ENCODE measurements at regions not wholly inside any gene's neighbourhood (a gene's known extent, or its start where the extent isn't known, plus 50 kb on each side); places are given as distances from the start of the nearest gene placed in this dataset.

GRCh38 chr3:161560008-161560637 lies 63.5 kb downstream of the OTOL1 start:
- DNase-seq (ENCODE audit: low read depth) = peak; percentile 63
- TF ChIP-seq CTCF (IDR thresholded peaks at IDR 0.05; ENCODE audit: insufficient read depth, low read depth, low read length, missing control alignments) = peak; percentile 69
- H3K4me3 ChIP-seq (ENCODE audit: low read length) = no peak overlapping the region

DNA sequence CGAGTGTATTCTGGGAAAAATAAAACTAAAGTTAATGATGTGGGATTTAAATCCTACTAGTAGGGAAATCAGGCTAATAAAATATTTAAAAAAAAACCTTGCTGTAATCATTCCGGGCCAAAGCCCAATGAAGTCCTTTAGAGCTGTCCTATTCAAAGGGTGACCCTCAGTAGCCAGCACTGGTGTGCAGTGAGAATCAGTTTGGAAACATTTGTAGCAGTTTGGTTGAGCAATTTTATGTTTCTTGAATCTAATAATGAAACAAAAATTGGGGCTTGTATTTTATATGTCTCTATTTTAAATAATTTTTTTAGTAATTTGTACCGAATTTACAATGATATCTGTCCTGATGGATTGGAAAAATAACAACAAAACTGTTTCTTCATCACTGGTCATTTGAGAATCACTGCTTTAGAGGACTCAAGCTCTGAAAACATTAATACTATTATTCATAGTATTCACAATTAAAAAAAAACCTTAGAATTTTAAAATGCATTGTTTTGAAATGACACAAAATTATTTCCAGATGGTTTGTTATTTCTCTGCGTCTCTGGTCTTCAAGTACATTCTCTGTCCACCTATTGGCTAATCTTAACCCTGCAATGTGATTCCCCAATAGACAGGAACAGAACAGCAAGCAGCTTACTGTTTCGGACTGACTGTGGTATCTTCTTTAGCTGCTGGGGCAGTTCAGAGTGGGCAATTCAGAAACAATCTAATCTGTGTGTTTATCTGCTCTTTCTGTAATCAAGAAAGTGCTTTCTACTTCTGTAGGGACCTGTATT lies 71.2 kb downstream of the OTOL1 start:
- no peak for TF ChIP-seq CTCF (IDR thresholded peaks at IDR 0.05; ENCODE audit: insufficient read depth, low read depth, low read length, missing control alignments)
- no peak overlapping the region for H3K4me3 ChIP-seq (ENCODE audit: low read length)
- no peak for DNase-seq (ENCODE audit: low read depth)

GRCh38 chr3:161568671-161569070 lies 72.1 kb downstream of the OTOL1 start:
- H3K4me3 ChIP-seq (ENCODE audit: low read length) = no peak overlapping the region
- TF ChIP-seq CTCF (IDR thresholded peaks at IDR 0.05; ENCODE audit: insufficient read depth, low read depth, low read length, missing control alignments) = no peak
- DNase-seq (ENCODE audit: low read depth) = no peak

DNA sequence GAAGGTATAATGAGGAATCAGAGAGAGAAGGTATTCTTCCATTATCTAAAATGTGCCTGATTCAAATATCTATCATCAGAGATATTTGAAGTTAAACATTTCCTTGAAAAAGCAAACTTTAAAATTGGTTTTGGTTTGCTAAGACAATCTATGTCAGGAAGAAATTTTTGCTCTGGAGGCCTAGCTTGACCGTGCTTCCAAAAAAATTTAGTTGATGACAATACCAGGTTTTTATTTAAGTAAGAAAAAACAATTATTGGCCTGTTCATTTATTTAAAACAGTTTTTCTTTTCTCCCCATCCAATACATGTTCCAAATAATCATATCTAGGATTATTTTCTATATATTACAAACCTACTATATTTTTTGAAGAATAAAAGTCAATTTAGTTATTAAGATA lies 75.3 kb downstream of the OTOL1 start:
- no peak overlapping the region for H3K4me3 ChIP-seq (ENCODE audit: low read length)
- DNase-seq (ENCODE audit: low read depth) = no peak
- TF ChIP-seq CTCF (IDR thresholded peaks at IDR 0.05; ENCODE audit: insufficient read depth, low read depth, low read length, missing control alignments) = no peak

DNA sequence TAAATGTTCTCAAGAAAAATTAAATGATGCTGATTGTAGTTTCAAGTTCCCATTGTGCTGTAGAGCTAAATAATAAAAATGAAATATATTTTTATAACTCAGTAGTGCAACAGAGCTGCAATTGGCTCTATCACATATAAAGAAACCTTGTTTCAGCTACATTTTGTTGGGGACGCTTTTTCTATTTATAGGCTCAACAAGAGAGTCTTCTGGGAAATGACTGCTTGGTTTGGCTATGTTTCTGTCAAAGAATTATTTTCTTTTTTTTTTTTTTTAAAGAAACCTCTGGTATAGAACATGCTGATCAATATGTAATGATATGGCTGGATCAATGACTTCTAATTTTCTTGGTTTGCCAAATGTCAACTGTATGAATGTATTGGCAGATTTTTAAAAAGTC lies 76.5 kb downstream of the OTOL1 start:
- H3K4me3 ChIP-seq (ENCODE audit: low read length) = no peak overlapping the region
- no peak for DNase-seq (ENCODE audit: low read depth)
- no peak for TF ChIP-seq CTCF (IDR thresholded peaks at IDR 0.05; ENCODE audit: insufficient read depth, low read depth, low read length, missing control alignments)

DNA sequence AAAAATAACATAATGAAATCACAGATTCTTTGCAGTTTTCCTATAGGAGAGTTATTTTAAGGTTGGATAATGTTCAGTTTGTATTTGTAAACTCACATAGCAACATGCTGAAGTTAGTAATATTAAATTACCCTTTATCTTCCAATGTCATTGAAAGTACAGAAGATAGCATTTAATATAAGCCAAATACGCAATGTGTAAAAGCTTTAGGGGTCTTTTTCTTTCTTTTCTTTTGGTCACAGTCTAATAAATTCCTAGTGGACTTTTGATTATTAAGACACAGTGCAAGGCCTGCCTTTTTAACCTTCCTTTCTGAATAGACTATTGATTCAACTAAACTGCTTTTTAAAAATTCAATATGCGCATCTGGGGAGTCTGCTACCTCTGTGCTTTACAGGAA lies 79.3 kb downstream of the OTOL1 start:
- H3K4me3 ChIP-seq (ENCODE audit: low read length) = no peak overlapping the region
- no peak for DNase-seq (ENCODE audit: low read depth)
- no peak for TF ChIP-seq CTCF (IDR thresholded peaks at IDR 0.05; ENCODE audit: insufficient read depth, low read depth, low read length, missing control alignments)

Data from epithelial cell of esophagus (primary cell).